GM23338 (cell line): ENCODE measurements at regions not wholly inside any gene's neighbourhood (a gene's known extent, or its start where the extent isn't known, plus 50 kb on each side); places are given as distances from the start of the nearest gene placed in this dataset.
"Not testable (repeated sequence)": the region's sequence is repeated elsewhere in the genome, so short reads cannot be mapped to it uniquely, and the experiment has no call there.

Experiments
- CREB1 ChIP-seq: fragments of 250-450 bp; sonication (Bioruptor Pico); IDR thresholded peaks from 2 replicates; pipeline ENCODE4 v1.5.0; 2020; ENCODE audit warnings: low read depth, mild to moderate bottlenecking, moderate library complexity
- CTCF ChIP-seq, 2 experiments: fragments of 200-600 bp in 1 of 2; sonication (generic) in 1 of 2; conservative IDR thresholded peaks; 2 replicates each; pipeline versions ENCODE4 v1.5.1 to v1.6.1; 2016 to 2017; ENCODE audit warnings: antibody characterized with exemption in 2 of 2, low read depth in 2 of 2, mild to moderate bottlenecking in 2 of 2, moderate library complexity in 1 of 2
- EZH2 ChIP-seq: fragments of 200-600 bp; sonication (generic); IDR thresholded peaks from one replicate; pipeline ENCODE4 v1.8.0; 2017; ENCODE audit warnings: antibody characterized with exemption, mild to moderate bottlenecking, low read depth; ENCODE audit not compliant: unreplicated experiment
- EZH2phosphoT487 ChIP-seq: fragments of 200-600 bp; sonication (generic); IDR thresholded peaks from one replicate; pipeline ENCODE4 v1.8.1; 2018; ENCODE audit warnings: antibody characterized with exemption; ENCODE audit not compliant: unreplicated experiment
- JUNB ChIP-seq: IDR thresholded peaks from one replicate; pipeline ENCODE4 v1.6.1; 2016; ENCODE audit warnings: antibody characterized with exemption; ENCODE audit not compliant: unreplicated experiment
- POLR2AphosphoS5 ChIP-seq: IDR thresholded peaks from 2 replicates; pipeline ENCODE4 v1.6.1; 2016; ENCODE audit warnings: antibody characterized with exemption, low read depth
- REST ChIP-seq: IDR thresholded peaks from one replicate; pipeline ENCODE4 v1.6.1; 2018; ENCODE audit warnings: antibody characterized with exemption; ENCODE audit not compliant: unreplicated experiment
- ZNF331 ChIP-seq: fragments of 250-450 bp; sonication (Bioruptor Pico); IDR thresholded peaks from 2 replicates; pipeline ENCODE4 v1.5.0; 2020; ENCODE audit warnings: low read depth, mild to moderate bottlenecking, moderate library complexity
- ZNF462 ChIP-seq: fragments of 250-450 bp; sonication (Bioruptor Pico); IDR thresholded peaks from 2 replicates; pipeline ENCODE4 v1.5.0; 2020; ENCODE audit warnings: mild to moderate bottlenecking, moderate library complexity

GRCh38 chr1:70747123-70747522 lies 300.5 kb downstream of the PTGER3 start:
- not testable (repeated sequence) for TF ChIP-seq JUNB; CTCF (conservative IDR thresholded peaks at IDR 0.05; ENCODE audit: low read depth in 2 of 2); EZH2phosphoT487; EZH2; REST; POLR2AphosphoS5; ZNF462; ZNF331; CREB1 (CRISPR knock-in tag)
